ENCODE measurements at regions not wholly inside any gene's neighbourhood (a gene's known extent, or its start where the extent isn't known, plus 50 kb on each side); places are given as distances from the start of the nearest gene placed in this dataset.

- no peak for DNase-seq
- H3K27me3 Mint-ChIP-seq, result no peaks in the 10 kb centered on the region
- POLR2A ChIA-PET, result no interaction called here
Observed at GRCh38 chr20:21781446-21782075, 76.1 kb downstream of the PAX1 start.

GRCh38 chr20:21780528-21780927 lies 75.1 kb downstream of the PAX1 start:
- no peak overlapping the region for H3K4me3 Mint-ChIP-seq
- POLR2A ChIA-PET, result no interaction called here
- ATAC-seq (ENCODE audit: low read depth) (no peak), DNase-seq (no peak)
- H3K4me1 Mint-ChIP-seq, result no peaks in the 10 kb centered on the region
- H3K27ac Mint-ChIP-seq, result no peak overlapping the region
- no peaks in the 10 kb centered on the region for H3K27me3 Mint-ChIP-seq
- no peaks in the 10 kb centered on the region for H3K36me3 Mint-ChIP-seq
- peaks cover 8% of the 10 kb centered on the region for H3K9me3 Mint-ChIP-seq

More at GRCh38 chr20:21781446-21782075, 76.1 kb downstream of the PAX1 start:
- Mint-ChIP-seq H3K36me3 (no peaks in the 10 kb centered on the region), H3K9me3 (peaks cover 8% of the 10 kb centered on the region), H3K4me1 (no peaks in the 10 kb centered on the region), H3K27ac (no peak overlapping the region), H3K4me3 (no peak overlapping the region)
- ATAC-seq (ENCODE audit: low read depth), result no peak

All from activated naive CD8-positive, alpha-beta T cell treated with anti-CD3 and anti-CD28 coated beads, Interleukin-2, amount 10 ng/mL, durations not matched to agents 7 days and 5 days (primary cell).